ENCODE measurements at regions not wholly inside any gene's neighbourhood (a gene's known extent, or its start where the extent isn't known, plus 50 kb on each side); places are given as distances from the start of the nearest gene placed in this dataset.

GRCh38 chr9:106535439-106535838 lies 327.5 kb upstream of the ZNF462 start:
- DNase-seq: no peak

- no peak for DNase-seq
These were observed 304.8 kb upstream of the ZNF462 start for GRCh38 chr9:106557996-106558667.

DNA sequence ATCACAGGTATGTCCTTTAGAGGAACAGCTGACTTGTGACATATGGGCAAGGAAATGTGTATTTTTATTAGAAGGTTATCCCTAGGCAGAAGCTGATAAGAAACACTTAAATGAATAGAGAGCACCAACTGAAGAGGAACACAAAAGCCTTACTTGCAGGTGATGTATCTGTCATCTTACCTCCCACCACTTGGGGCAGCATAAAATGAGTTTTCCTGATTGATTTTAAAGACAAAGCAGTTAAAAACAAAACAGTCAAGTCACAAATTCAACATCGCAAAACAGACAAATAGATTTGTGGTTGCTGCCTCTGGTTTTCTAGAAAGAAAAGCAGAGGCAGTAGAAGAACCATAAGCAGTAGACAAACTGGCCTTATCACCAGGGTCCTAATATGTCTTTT lies 302.4 kb upstream of the ZNF462 start:
- no peak for DNase-seq

DNA sequence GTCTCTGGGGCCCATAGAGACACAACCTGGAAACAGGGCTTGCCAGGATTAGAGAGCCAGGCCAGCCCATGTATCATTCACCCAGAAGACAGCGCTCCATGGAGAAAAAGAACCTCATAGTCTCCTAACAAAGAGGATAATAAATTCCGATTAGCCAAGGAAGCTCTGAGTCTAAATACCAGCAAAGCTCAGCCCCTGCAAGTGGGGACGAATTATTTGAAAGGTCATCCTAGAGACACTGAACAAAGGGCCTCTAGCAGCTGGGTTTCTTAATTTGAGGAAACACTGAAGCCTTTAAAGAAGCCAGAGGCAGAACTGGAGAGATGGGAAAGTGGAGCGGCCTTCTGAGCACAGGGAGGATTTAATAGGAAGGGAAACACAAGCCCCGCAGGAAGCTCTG lies 287.1 kb upstream of the ZNF462 start:
- no peak for DNase-seq

GRCh38 chr9:106576232-106576760 lies 286.7 kb upstream of the ZNF462 start:
- no peak for DNase-seq

- no peak for DNase-seq
These were observed 285.8 kb upstream of the ZNF462 start for GRCh38 chr9:106577121-106577520.

GRCh38 chr9:106580546-106580945 lies 282.4 kb upstream of the ZNF462 start:
- no peak for DNase-seq

DNA sequence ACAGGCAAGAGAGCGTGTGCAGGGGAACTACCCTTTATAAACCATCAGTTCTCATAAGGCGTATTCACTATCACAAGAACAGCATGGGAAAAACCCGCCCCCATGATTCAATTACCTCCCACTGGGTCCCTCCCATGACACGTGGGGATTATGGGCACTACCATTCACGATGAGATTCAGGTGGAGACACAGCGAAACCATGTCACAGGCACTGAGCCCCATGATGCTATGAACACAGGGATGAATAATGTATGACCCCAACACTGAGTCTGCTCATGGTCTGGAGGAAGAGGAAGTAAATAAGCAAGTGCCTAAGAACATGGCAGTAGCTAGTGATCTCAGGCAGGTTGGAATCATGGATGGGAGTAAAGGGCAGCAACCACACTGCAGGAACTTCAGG lies 281.0 kb upstream of the ZNF462 start:
- DNase-seq: no peak

- DNase-seq: no peak
These were observed 279.2 kb upstream of the ZNF462 start for GRCh38 chr9:106583751-106584150.

DNA sequence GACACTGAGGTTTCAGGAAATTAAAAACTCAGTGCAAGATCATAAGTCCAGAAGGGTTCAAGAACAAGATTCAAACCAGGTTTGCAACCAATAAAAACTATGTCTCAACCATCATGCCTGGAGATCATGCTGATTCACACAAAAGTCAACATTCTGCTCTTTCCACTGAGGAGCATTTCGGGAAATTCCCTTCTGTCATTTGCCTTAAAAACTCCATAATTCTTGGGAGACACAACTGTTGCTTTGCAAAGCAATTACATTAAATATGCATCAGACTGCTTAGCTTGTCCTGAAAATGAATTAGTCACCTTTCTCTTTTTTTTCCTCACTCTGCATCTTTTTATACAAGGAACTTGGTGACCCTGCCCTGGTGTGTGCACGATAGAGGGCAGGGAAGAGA lies 275.9 kb upstream of the ZNF462 start:
- DNase-seq: no peak

DNA sequence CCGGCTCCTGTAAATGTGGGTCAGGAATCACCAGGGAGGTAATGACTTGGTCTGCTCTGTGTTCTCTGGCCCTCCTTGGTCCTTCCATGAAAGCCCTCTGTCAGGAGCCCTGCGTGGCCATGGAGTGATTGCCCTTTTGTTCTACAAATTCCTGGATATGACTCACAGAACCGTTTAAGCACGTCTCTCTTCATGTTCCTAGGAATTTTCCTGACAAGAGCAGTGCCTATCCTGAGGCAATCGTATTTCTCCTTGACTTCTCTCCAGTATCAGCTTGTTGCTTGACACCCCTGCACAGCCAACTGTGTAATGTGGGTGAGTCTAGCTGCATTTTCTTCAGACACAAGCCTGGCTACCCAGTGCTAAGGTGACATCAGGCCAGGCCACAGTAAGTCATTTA lies 274.3 kb upstream of the ZNF462 start:
- no peak for DNase-seq

GRCh38 chr9:106590759-106591505 lies 272.0 kb upstream of the ZNF462 start:
- no peak for DNase-seq

DNA sequence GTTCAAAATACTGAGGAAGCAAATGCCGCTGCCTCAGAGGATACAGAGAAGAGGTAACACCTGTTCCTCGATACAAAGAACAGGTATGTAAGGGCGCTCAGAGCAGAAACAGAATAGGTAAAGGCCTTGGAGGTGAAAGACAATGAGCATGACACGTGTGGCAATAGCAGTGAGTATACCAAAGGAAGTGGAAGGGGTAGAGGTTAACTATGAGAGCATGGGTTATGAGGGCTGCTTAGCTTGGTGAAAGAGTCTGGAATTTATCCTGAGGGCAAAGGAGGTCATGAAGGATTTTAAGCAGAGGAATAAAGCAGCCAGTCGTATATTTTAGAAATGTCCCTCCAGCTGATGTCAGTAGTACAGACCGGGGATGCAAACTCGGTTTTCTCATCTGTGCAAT lies 269.8 kb upstream of the ZNF462 start:
- DNase-seq: no peak

GRCh38 chr9:106596984-106597383 lies 266.0 kb upstream of the ZNF462 start:
- DNase-seq: no peak

GRCh38 chr9:106600955-106601560 lies 261.9 kb upstream of the ZNF462 start:
- DNase-seq: no peak

GRCh38 chr9:106602344-106602743 lies 260.6 kb upstream of the ZNF462 start:
- no peak for DNase-seq

GRCh38 chr9:106613250-106613737 lies 249.7 kb upstream of the ZNF462 start:
- no peak for DNase-seq

- DNase-seq: no peak
These were observed 247.7 kb upstream of the ZNF462 start for GRCh38 chr9:106615118-106615889.

- DNase-seq: no peak
These were observed 246.9 kb upstream of the ZNF462 start for GRCh38 chr9:106616026-106616425.

DNA sequence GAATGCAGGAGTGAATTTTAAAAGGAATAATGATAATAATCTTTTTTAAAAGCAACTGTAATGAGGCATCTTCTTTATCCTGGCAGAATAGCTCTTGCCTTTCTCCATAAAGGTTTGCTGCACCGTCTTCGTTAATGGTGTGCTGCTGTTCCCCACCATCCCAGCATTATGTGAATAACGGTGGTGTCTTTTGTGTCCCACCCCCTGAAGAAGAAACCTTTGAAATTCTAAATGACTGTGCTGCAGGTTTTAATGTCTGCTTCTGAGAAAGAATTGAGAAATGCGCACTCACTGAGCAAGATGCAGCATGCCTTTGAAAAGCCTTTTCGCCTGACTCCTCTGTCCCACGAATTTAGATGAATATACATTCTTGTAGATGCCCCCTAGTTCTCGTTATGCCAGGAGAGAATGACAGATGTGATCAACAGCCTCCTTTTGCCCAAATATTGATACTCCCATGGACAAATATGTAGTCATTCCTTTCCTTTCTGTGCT lies 246.1 kb upstream of the ZNF462 start:
- no peak for DNase-seq

- no peak for DNase-seq
These were observed 243.8 kb upstream of the ZNF462 start for GRCh38 chr9:106619211-106619610.

- no peak for DNase-seq
These were observed 242.9 kb upstream of the ZNF462 start for GRCh38 chr9:106620081-106620480.

DNA sequence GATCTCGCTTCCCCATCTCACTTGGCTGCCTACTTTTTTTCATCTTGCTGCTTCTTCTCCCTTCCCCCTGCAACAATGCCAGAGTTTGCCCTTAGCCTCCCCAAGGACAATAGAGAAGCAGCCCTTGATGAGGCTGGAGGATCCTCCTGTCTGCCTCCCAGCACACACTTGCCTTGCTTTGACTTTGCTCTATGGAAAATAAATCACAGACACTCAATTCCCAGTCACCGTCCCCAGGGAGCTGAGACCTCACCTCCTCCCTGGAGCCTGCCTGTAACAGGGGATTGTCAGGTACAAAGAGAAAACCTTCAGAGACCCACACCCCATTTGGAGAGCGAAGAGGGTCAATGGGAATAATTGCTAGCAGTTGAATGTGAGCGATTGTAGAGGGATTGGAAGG lies 242.1 kb upstream of the ZNF462 start:
- DNase-seq: no peak
